HAP-1 (cell line): ENCODE measurements at regions not wholly inside any gene's neighbourhood (a gene's known extent, or its start where the extent isn't known, plus 50 kb on each side); places are given as distances from the start of the nearest gene placed in this dataset.

Experiments used
- DNase-seq, 2 experiments: peaks; one replicate each; pipeline ENCODE4 v3.0.0-alpha.2; 2016 to 2020; ENCODE audit warnings: low spot score in 2 of 2
- H3K27me3 ChIP-seq: fragments of 250-450 bp; sonication (Bioruptor Pico); 2 replicates; pipeline ENCODE4 v1.5.1; 2020; ENCODE audit warnings: low read depth, mild to moderate bottlenecking, moderate library complexity
- H3K36me3 ChIP-seq: fragments of 250-450 bp; sonication (Bioruptor Pico); replicated peaks from 2 replicates; pipeline ENCODE4 v1.5.1; 2020; ENCODE audit warnings: mild to moderate bottlenecking
- H3K4me1 ChIP-seq: fragments of 250-450 bp; sonication (Bioruptor Pico); 2 replicates; pipeline ENCODE4 v1.5.1; 2020; ENCODE audit warnings: mild to moderate bottlenecking
- H3K4me3 ChIP-seq: fragments of 250-450 bp; sonication (Bioruptor Pico); 2 replicates; pipeline ENCODE4 v1.5.1; 2020; ENCODE audit warnings: mild to moderate bottlenecking, moderate library complexity
- H3K9me3 ChIP-seq: fragments of 250-450 bp; sonication (Bioruptor Pico); 2 replicates; pipeline ENCODE4 v1.5.1; 2020; ENCODE audit warnings: mild to moderate bottlenecking, moderate library complexity
- in situ Hi-C: fragments of 300-500 bp; cut with MboI; formaldehyde crosslinking; loops from 3 replicates; pipeline ENCODE4 v1.14.3; 2020; ENCODE audit warnings: low sequenced_read_pairs, inconsistent platforms, mixed read lengths

DNA sequence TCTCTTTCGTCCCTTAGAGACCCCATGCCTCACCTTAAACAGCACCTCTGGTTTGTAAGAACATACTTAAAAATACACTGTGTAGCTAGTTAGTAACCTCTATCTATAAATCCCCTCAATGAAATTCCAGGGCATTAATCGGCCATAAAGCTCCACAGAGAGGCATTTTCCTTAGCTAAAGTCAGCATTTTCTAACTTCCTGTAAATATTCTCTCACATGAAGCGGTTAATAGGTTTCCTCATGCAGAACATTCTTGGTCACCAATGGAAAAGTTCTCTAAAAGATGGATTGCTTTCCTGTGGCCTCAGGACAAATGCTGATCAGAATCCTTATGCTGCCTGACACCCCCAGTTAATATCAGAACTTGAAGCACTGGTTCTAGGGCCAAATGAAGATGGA, 248.6 kb upstream of the BOD1L1 start:
- no peak for DNase-seq
- Histone ChIP-seq H3K36me3 (no peaks in the 10 kb centered on the region), H3K4me3 (no peak overlapping the region), H3K27me3 (no peaks in the 10 kb centered on the region), H3K9me3 (no peaks in the 10 kb centered on the region), H3K4me1 (no peaks in the 10 kb centered on the region)
- in situ Hi-C loops: no loop called here

DNA sequence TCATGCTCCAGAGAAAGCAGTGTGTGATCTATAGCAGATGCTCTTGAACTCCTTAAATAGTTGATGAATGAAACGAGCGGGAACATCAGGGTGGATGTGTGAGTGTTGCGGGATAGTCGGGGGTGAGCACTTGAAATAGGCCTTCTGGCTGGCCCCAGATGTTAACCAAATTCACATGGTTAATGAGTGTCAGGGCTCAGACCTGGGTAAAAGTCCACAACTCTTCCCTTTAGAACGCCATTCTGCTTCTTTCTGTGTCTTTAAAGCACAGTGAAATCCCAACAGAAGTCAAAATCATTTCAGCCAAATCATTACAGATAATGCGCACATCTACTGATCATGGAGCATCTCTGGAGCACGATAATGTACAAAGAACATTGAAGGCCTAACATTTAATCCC, 249.4 kb upstream of the BOD1L1 start:
- no peak for DNase-seq
- no peaks in the 10 kb centered on the region for H3K36me3 ChIP-seq
- H3K4me3 ChIP-seq: no peak overlapping the region
- no peaks in the 10 kb centered on the region for H3K4me1 ChIP-seq
- H3K27me3 ChIP-seq: no peaks in the 10 kb centered on the region
- in situ Hi-C loops: no loop called here
- no peaks in the 10 kb centered on the region for H3K9me3 ChIP-seq

DNA sequence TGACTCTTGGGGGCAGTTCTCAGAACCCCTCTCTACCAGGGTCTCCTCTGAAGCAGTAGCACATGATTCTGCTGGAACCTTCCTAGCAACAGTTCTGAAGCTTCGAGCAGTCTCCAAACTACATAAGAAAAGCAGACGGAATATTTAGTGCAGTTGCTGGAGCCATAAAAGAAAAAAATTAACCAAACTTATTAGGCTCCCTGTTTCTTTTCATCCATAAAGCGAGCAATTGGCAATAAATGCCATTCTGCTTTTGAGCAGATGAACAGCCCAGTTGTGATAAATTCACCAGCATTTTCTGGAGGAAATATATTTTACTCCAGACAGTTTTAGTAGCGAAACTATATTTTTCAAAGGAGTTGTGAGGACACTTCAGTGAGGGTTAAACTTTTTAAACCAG, 250.1 kb upstream of the BOD1L1 start:
- Histone ChIP-seq H3K27me3 (no peaks in the 10 kb centered on the region), H3K36me3 (no peaks in the 10 kb centered on the region), H3K9me3 (no peaks in the 10 kb centered on the region), H3K4me3 (no peak overlapping the region), H3K4me1 (no peaks in the 10 kb centered on the region)
- in situ Hi-C loops: no loop called here
- DNase-seq: no peak

DNA sequence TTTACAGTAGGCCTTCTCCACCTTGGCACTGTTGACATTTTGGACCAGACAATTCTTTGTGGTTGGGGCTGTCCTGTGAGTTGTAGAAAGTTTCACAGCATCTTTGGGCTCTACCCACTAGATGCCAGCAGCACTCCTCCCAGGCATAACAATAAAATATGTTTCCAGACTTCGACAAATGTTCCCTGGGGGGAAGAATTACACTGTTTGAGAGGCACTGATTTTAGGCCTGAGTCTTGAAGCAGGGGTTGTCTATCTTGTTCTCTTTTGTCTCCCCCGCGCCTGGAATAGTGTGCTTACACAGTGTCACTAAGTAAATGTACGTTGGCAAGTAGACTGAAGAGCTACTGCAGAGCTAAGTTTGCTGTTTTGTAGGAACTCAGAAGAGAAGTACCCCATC, 254.4 kb upstream of the BOD1L1 start:
- no peaks in the 10 kb centered on the region for H3K9me3 ChIP-seq
- no peak for DNase-seq
- no peaks in the 10 kb centered on the region for H3K36me3 ChIP-seq
- in situ Hi-C loops: no loop called here
- no peaks in the 10 kb centered on the region for H3K27me3 ChIP-seq
- no peak overlapping the region for H3K4me3 ChIP-seq
- H3K4me1 ChIP-seq: no peaks in the 10 kb centered on the region

DNA sequence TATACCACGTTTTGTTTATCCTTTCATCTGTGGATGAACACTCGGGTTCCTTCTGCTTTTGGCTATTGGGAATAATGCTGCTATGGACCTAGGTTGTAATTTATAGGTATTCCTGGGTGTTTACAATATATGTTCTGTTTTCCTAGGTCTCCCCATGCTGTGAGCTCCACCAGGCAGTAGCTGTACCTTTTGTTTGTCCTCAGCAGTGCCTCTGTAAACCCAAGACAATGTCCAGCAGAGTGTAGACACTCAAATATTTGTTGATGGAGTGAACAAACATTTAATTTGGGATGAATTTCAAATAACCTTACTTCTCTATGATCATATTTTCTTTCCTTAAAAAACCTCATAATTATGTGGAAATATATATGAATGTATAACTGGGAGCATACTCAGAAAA, 259.5 kb upstream of the BOD1L1 start:
- H3K4me1 ChIP-seq: no peaks in the 10 kb centered on the region
- H3K4me3 ChIP-seq: no peak overlapping the region
- no peaks in the 10 kb centered on the region for H3K9me3 ChIP-seq
- in situ Hi-C loops: no loop called here
- no peak for DNase-seq
- H3K36me3 ChIP-seq: no peaks in the 10 kb centered on the region
- H3K27me3 ChIP-seq: no peaks in the 10 kb centered on the region

DNA sequence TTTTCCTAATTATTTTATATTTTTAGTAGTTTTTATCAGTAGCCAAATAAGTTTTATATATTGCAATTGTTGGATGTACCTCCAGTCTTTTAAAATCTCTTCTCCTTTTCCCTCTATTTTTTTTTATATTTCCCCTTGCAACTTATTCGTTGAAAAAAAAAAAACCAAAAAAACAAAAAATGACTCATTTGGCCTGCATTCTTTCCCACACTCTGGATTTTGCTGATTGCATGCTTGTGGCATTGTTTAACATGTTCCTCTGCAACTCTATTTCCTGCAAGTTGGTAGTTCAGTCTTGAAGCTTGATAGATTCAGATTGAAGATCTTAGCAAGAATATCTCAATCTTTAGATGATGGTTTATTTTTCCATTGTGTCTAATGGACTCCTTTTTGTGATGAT, 260.6 kb upstream of the BOD1L1 start:
- Histone ChIP-seq H3K4me1 (no peaks in the 10 kb centered on the region), H3K27me3 (no peaks in the 10 kb centered on the region), H3K4me3 (no peak overlapping the region), H3K9me3 (no peaks in the 10 kb centered on the region), H3K36me3 (no peaks in the 10 kb centered on the region)
- no peak for DNase-seq
- in situ Hi-C loops: no loop called here

DNA sequence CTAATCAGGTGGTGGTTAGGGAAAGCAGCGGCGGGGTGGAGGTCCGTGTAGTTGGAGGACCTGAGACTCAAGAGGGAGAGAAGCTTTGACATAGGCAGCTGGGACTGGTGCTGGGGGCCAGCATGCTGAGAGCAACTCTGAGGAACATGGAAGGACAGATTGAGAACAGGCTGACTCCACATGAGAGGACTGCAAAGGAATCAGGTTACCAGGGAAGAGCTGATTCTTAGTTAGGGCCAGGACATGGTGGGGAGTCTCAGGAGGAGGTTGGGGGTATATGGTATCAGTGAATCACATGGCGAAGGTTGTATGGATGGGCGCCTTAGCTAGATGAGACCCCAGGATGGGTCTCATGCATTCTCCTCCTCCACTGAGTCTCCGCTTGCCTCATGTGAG, 264.0 kb upstream of the BOD1L1 start:
- in situ Hi-C loops: no loop called here
- Histone ChIP-seq H3K36me3 (no peaks in the 10 kb centered on the region), H3K27me3 (no peaks in the 10 kb centered on the region), H3K9me3 (no peaks in the 10 kb centered on the region), H3K4me3 (no peak overlapping the region), H3K4me1 (no peaks in the 10 kb centered on the region)
- no peak for DNase-seq

DNA sequence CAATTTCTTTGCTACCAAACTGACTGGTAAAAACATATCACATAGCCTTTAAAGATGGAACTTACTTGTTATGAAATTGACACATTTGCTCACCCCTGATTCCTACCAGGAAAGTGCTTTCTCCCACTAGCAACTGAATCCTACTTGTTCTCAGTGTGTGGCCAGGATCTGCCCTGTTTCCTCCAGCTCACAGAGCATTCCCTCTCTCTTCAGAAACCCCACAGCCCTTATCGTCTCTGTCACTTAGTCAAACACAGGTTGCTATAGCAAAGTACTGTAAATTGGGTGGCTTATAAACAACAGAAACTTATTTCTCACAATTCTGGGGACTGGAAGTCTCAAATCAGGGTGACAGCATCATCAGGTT, 265.2 kb upstream of the BOD1L1 start:
- in situ Hi-C loops: no loop called here
- no peaks in the 10 kb centered on the region for H3K27me3 ChIP-seq
- H3K9me3 ChIP-seq: no peaks in the 10 kb centered on the region
- no peaks in the 10 kb centered on the region for H3K4me1 ChIP-seq
- H3K36me3 ChIP-seq: no peaks in the 10 kb centered on the region
- DNase-seq: no peak
- H3K4me3 ChIP-seq: no peak overlapping the region

DNA sequence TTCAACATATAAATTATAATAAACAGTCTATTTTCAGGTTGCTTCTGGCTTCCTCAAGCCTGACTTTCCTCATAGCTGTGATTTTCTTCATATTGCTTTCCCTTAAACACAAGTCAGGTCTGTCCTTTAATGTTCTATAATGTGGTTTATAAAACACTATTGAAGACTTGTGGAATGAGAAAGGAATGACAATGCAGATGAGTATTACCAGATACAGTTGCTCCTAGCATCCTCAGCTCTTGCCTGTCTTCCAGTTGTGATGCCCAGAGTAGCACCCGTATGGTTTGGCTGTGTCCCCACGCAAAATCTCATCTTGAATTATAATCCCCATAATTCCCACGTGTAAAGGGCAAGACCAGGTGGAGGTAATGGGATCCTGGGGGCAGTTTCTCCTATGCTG, 265.7 kb upstream of the BOD1L1 start:
- no peaks in the 10 kb centered on the region for H3K9me3 ChIP-seq
- in situ Hi-C loops: no loop called here
- H3K27me3 ChIP-seq: no peaks in the 10 kb centered on the region
- H3K36me3 ChIP-seq: no peaks in the 10 kb centered on the region
- no peaks in the 10 kb centered on the region for H3K4me1 ChIP-seq
- no peak for DNase-seq
- H3K4me3 ChIP-seq: no peak overlapping the region

DNA sequence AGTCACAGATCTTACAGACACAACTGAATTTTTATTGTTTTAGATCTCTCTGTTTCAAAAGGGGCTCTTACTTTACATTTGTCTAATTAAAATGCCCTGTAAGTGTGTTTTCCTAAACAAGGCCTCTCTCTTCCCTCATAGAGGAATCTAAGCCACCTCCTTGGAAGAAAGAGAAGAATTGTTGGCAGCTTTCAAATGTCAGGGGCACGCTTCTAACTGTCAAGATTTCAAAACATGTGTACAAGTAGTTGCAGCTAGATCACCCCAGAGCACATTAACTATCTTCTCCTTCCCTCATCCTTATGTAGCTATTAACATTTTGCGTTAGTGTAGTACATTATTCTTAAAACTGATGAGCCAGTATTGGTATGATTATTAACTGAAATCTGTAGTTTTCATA, 266.5 kb upstream of the BOD1L1 start:
- in situ Hi-C loops: no loop called here
- DNase-seq: no peak
- Histone ChIP-seq H3K4me1 (no peaks in the 10 kb centered on the region), H3K9me3 (no peaks in the 10 kb centered on the region), H3K36me3 (no peaks in the 10 kb centered on the region), H3K4me3 (no peak overlapping the region), H3K27me3 (no peaks in the 10 kb centered on the region)

DNA sequence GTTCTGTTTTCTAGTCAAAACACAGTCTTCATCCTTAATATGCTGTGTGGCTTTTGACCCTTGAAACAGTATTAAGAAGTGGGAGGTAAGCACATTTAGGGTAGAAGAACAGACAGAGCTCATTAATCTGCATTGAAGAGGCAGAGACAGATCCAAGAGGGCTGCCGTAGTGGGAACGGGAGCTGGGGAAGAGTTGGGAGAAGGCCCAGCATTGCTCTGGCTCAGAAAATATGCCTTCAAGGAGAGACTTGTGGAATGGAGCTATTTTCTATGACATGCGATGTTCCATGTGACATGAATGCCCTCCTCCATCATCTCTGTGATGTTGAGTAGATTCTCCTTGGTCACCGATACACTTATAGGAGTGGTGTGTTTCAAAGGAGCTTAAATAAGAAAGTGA, 273.3 kb upstream of the BOD1L1 start:
- no peak for DNase-seq
- in situ Hi-C loops: no loop called here
- no peaks in the 10 kb centered on the region for H3K9me3 ChIP-seq
- no peaks in the 10 kb centered on the region for H3K27me3 ChIP-seq
- H3K4me3 ChIP-seq: no peak overlapping the region
- no peaks in the 10 kb centered on the region for H3K4me1 ChIP-seq
- no peaks in the 10 kb centered on the region for H3K36me3 ChIP-seq

DNA sequence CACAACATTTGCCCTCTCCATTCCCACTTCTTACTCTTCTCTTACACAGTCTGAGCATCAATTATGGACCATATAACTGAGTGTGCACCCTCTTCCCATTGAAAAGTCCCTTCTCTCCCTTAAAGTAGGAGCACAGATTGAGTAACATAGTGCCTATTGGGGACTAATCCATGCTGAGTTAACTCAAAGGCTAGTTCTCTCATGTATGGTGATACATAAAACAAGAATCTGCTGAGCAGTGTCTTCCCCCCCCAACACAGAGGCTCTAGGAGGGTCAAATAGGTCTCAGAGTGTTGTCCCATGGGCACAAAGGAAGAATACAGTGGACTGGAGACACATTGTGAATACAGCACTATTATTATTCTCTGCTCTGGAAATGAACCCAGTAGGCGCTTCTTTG, 274.6 kb upstream of the BOD1L1 start:
- no peaks in the 10 kb centered on the region for H3K9me3 ChIP-seq
- in situ Hi-C loops: no loop called here
- no peaks in the 10 kb centered on the region for H3K36me3 ChIP-seq
- no peaks in the 10 kb centered on the region for H3K27me3 ChIP-seq
- DNase-seq: no peak
- no peaks in the 10 kb centered on the region for H3K4me1 ChIP-seq
- no peak overlapping the region for H3K4me3 ChIP-seq

DNA sequence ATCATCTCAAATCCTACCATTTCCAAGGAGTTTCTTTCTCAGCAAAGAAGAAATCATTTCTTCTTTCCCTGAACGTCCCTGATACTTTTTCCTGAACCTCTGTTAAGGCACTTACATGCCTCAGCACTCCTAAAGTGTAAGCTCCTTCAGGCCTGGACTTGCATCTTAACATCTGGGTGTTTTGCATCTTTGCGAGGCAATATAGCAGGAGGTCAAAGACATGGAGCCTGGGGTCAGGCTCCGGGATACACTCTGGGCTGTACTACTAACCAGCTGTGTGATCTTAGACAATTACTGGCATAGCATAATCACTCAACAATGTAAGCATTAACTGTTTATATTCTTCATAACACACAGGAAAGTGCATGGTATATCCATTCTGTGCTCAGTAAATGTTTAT, 275.5 kb upstream of the BOD1L1 start:
- H3K4me1 ChIP-seq: no peaks in the 10 kb centered on the region
- H3K36me3 ChIP-seq: no peaks in the 10 kb centered on the region
- DNase-seq: no peak
- H3K4me3 ChIP-seq: no peak overlapping the region
- in situ Hi-C loops: no loop called here
- H3K9me3 ChIP-seq: no peaks in the 10 kb centered on the region
- H3K27me3 ChIP-seq: no peaks in the 10 kb centered on the region

DNA sequence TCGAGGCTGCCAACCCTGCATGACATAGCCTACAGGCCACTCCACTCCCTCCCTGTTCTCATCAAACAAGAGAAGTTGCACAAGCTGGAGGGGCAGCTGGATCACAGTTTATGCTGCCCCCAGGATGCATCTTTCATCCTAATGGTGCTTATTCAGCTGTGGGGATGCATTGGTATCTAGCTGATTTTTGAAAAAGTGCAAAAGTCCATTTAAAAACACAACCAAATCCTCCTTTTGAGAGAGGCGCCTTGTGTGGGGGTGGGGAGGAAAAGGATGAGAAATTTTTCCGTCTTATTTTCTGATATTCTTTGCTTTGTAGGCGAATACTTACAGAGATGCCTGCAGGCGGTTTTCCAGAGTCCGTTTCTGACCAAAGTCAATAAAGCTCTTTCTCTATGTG, 276.4 kb upstream of the BOD1L1 start:
- Histone ChIP-seq H3K36me3 (no peaks in the 10 kb centered on the region), H3K4me3 (no peak overlapping the region), H3K9me3 (no peaks in the 10 kb centered on the region), H3K27me3 (no peaks in the 10 kb centered on the region), H3K4me1 (no peaks in the 10 kb centered on the region)
- no peak for DNase-seq
- in situ Hi-C loops: no loop called here

DNA sequence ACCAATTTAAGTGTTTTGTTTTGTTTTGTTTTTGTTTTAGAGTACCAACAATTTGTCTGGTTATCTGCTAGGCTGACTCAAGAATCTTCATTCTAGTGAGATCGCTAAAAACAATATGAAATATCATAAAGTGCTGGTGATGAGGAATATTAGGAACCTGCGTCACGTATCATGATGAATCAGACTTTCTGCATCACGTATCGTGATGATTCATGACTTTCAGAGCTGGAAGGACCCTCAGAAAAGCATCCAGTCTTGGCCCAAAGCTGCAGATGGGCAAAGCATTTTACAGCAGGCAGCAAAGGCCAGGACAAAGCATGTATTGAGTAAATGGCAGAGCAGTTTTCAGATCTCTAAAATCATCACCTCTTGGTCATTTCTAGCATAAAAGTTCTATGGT, 278.0 kb upstream of the BOD1L1 start:
- in situ Hi-C loops: no loop called here

DNA sequence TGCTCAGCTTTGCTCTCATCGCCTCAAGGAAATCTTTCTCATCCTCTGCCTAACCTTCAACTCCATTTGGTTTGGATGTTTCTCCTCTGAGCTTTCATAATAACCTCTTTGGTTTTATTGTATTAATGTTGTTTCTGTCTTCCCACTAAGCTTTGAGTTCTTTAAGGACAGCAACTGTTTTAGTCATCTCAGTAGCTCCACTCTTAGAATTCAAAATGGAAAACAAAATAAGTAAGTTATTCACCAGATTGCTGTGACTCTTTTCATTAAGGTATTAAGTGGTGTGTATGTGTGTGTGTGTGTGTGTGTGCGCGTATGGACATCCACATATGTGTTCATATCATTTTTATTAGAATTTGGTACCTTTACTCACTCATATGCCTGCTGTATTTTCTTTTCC, 279.2 kb upstream of the BOD1L1 start:
- Histone ChIP-seq H3K27me3 (no peaks in the 10 kb centered on the region), H3K9me3 (no peaks in the 10 kb centered on the region), H3K36me3 (no peaks in the 10 kb centered on the region), H3K4me1 (no peaks in the 10 kb centered on the region), H3K4me3 (no peak overlapping the region)
- in situ Hi-C loops: no loop called here
- no peak for DNase-seq

More for the DNA sequence above, 278.0 kb upstream of the BOD1L1 start:
- H3K36me3 ChIP-seq: no peaks in the 10 kb centered on the region
- DNase-seq: no peak
- H3K9me3 ChIP-seq: no peaks in the 10 kb centered on the region
- no peak overlapping the region for H3K4me3 ChIP-seq
- no peaks in the 10 kb centered on the region for H3K27me3 ChIP-seq
- no peaks in the 10 kb centered on the region for H3K4me1 ChIP-seq
